ENCODE measurements at regions not wholly inside any gene's neighbourhood (a gene's known extent, or its start where the extent isn't known, plus 50 kb on each side); places are given as distances from the start of the nearest gene placed in this dataset.

DNA sequence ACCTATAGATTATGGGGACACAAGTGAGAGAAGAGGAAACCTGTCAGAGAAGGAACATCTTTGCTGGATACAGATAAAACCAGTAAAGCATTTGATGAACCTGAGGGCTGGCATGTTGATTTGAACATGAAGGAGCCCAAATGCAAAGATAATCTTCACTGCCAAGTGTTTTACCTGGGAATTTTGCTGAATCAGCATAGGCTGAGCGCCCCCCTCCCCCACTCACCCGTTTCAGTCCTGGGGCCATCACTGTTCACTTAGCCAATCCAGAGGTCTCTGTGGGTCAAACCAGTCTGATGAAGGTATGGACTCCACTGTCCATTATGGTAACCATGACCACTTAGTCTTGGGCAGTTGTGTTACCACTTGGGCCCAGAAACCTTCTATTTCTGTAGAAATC is 466.0 kb upstream of the GRM7 start:
- TF ChIP-seq, protein P1, sequence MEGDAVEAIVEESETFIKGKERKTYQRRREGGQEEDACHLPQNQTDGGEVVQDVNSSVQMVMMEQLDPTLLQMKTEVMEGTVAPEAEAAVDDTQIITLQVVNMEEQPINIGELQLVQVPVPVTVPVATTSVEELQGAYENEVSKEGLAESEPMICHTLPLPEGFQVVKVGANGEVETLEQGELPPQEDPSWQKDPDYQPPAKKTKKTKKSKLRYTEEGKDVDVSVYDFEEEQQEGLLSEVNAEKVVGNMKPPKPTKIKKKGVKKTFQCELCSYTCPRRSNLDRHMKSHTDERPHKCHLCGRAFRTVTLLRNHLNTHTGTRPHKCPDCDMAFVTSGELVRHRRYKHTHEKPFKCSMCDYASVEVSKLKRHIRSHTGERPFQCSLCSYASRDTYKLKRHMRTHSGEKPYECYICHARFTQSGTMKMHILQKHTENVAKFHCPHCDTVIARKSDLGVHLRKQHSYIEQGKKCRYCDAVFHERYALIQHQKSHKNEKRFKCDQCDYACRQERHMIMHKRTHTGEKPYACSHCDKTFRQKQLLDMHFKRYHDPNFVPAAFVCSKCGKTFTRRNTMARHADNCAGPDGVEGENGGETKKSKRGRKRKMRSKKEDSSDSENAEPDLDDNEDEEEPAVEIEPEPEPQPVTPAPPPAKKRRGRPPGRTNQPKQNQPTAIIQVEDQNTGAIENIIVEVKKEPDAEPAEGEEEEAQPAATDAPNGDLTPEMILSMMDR (IDR thresholded peaks at IDR 0.05; ENCODE audit: extremely low read depth in 1 of 2, insufficient read depth in 1 of 2, low read depth in 1 of 2, low read length in 2 of 2): no peak
- TF ChIP-seq, protein P2, sequence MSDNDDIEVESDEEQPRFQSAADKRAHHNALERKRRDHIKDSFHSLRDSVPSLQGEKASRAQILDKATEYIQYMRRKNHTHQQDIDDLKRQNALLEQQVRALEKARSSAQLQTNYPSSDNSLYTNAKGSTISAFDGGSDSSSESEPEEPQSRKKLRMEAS (IDR thresholded peaks at IDR 0.05; ENCODE audit: insufficient read depth, insufficient read length): no peak

Data from endothelial cell of umbilical vein (primary cell).